OCI-LY3 (cell line): ENCODE measurements at regions not wholly inside any gene's neighbourhood (a gene's known extent, or its start where the extent isn't known, plus 50 kb on each side); places are given as distances from the start of the nearest gene placed in this dataset.

Experiments used
- CTCF ChIP-seq: fragments of 200-600, 300-600 bp; sonication (generic); IDR thresholded peaks from 2 replicates; pipeline ENCODE4 v1.5.1; 2014; ENCODE audit warnings: antibody characterized with exemption, low read length, low read depth
- EZH2phosphoT487 ChIP-seq: fragments of 200-600 bp; shearing (Covaris generic); IDR thresholded peaks from 2 replicates; pipeline ENCODE4 v1.6.1; 2018; ENCODE audit warnings: antibody characterized with exemption, mixed run types, low read depth

GRCh38 chr5:74316064-74316603, 324.4 kb downstream of the ENC1 start:
- TF ChIP-seq CTCF = no peak
- no peak for TF ChIP-seq EZH2phosphoT487
